NCI-H345 (cell line): ENCODE measurements at regions not wholly inside any gene's neighbourhood (a gene's known extent, or its start where the extent isn't known, plus 50 kb on each side); places are given as distances from the start of the nearest gene placed in this dataset.

Experiments used
- DNase-seq: peaks from one replicate; lab custom pipeline; 2025; lab: John Stamatoyannopoulos, UW

DNA sequence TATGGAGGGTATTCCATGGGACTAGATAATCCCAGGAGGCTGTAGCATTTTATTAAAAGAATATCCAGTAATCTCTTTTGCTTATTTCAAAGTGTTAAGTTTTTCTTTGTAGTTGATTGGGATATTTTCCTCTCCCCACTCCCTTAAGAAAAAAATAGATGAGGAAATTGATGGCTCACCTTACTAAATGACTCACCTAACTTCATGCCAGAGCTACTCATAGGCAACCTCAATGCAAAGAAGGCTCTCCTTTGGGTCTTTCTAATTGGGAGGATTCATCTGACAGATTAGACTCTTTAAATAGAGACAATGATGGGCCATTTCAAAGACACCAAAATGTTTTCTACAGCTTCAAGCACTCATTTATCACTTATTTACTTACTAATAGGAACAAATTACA, 528.5 kb upstream of the BTBD3 start:
- DNase-seq, result no peak

DNA sequence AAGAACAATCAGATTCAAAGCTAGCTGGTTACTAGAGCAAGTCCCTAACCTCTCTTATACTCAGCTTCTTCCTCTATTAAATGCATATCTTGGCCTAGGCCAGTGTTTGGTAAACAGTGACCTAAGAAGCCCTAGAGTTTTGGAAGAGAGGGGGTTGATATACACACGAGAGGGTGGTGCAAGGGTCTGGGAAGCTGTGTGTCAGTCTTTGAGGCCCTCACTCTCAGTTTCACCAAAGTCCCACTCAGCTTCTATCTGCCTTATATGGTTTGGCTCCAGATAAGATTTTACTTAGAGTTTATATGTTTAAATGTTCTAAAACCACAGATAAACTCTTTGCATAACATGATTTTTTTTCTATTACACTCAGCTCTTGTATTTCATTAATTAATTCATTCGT, 526.1 kb upstream of the BTBD3 start:
- DNase-seq, result no peak

DNA sequence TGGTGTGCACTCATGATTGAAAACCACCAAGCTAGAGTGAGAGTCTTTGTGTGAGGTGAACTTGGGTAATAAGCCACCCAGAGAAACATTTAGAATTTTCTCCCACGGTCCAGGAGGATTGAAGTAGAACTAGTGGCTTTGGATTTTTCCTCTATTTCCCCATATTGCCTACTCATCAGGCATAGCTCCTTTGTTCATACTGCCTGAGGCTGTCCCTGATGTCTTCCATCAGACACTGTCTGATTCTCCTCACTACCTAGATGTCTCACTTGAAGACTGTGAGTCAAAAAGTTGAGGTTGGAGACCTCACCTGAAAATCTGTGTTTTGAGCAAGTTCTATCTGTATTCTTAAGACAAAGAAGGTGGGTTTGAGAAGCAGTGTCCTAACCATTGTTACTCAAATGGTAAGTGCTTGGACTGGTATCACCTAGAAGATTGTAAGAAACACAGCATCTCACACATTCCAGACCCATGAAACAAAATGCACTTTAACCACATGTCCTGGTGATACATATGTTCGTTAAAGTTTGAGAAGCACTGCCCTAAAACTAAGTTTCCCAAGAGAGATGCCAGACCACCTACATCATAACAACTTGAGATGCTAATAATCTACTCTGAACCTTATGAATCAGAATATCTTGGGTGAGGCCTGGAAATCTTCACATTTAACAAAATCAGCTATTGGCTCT, 523.4 kb upstream of the BTBD3 start:
- DNase-seq, result no peak

DNA sequence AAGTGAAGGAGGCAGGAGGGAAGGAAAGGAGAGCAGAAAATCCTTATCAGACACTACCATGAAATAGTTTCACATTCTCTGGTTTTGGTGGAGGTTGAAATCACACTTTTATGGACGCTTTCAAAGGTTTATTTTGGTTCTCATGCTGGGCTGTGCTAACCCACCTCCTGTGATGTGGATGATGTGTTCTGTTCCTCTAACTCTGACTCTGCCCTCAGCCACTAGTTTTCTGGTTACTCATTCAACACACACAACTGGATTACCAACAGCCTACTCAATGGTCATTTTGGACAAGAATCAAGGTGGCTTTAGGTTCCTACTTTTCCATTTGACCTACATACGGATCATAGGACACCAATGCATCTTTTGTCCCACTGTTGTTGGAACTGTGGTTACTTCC, 522.1 kb upstream of the BTBD3 start:
- DNase-seq, result no peak

DNA sequence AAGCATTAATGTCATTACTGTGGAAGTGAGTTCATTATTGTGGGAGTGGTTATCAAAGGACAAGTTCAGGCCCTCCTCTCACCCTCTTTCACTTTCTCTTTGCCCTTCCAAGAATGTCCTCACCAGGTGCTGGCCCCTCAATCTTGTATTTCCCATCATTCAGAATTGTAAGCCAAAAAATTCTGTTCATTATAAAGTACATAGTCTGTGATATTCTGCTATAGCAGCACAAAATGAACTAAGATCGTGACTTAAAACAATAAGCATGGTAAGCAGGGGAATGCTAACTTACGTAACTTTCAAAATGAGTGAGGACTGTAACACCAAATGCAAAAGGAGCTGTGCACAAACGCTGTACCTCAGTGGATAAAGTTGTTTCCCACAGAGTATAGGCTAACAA, 515.7 kb upstream of the BTBD3 start:
- no peak for DNase-seq

DNA sequence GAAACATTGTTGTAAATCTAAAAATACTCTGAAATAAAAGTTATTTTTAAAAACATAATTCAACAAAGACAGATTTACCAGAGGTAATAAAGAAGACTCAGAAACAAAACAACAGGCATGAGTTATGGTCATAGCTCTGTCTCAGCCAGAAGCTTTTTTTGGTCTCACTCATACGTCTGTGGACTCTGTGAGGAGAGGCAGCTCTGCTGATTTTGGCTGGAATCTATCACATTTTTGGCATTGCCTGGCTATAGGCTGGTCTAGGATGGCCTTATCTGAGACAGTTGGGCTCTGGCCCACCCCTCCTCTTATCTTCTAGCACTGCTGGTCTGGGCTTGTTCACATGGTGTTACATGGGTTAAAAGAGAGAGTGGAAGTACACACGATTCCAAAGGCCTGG, 514.0 kb upstream of the BTBD3 start:
- no peak for DNase-seq

DNA sequence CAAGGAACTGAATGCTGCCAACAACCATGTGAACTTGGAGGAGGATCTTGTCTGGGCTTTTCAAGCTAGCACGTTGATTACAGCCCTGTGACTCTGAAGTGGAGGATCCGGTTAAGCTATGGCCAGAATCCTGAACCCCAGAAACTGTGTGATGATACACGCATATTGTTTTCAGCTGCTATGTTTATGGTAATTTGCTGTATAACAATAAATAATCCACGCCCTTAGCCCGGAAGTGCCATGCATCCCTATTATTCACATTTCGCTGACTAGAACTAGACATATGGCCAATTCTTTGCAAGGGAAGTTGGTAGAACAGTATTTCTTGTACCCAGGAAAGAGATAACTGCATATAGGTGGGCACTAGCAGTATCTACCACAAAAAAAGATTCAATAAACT, 510.8 kb upstream of the BTBD3 start:
- DNase-seq, result no peak

DNA sequence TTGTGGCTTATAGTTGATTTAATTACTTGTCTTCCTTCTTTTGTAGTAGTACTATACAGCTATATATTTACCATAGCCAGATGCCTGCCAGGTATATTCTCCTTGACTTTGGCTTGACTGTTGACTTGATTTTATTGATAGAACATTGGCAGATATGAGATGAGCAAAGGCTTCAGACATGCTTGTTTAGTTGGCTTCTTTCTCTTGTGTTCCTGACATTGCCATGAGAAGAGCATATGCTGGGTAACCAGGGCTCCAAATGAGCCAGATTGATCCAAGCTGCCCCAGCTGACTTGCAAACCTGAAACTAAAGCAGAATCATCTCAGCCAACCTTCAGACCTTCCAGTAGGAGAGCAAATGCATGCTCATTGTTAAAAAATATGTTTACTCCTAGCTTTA, 508.1 kb upstream of the BTBD3 start:
- no peak for DNase-seq

DNA sequence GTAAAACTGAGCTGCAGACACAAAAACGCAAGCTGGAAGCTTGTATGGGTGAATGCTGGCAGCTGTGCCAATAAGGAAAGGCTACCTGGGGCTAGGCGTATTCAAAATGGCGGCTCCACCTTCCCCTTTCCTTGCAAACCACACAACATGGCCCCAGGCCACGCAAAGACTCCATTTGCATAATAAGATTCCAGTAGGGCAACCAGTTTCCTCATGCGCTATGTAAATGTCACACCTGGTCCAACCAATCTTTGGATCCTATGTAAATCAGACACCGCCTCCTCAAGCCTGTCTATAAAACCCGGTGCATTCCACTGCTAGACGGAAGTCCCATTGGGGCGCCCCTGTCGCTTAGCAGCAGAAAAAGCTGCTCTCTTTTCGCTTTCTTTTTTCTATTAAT, 505.9 kb upstream of the BTBD3 start:
- no peak for DNase-seq

DNA sequence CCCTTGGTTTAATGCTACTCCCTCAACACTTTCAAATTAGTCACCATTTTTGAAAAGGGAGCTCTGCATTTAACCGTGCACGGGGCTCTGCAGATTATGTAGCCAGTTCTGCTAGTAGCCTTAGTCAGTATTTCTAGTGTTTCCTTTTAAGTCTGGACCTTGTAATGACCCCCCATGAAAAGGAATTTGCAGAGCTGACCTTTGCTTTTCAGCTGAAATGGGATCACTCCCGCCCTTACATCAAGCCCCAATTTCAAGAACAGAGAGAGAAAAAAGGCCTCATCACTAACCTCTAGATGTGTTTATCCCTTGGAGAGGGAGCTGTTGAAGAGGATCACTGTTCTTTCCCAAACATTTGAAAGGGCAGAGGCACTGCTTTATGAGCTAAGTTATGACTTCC, 490.7 kb upstream of the BTBD3 start:
- DNase-seq, result no peak

DNA sequence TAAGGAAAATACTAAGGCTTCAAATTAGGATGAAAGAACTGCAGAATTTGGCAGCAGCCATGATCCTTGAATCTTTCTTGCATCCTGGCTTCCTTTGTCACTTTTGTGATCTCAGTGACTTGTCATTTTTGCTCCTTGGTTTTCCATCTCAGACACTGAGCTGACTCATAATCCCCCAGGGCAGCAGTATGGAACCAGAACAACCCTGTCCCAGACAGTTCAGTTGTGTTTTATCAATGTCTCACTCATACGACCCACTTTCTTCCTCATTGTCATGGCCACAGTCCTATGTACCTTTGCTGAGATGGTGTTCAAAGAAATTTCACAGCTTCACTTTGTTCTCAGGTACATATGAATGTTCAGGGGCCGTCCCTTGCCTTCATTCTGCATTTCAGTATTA, 488.5 kb upstream of the BTBD3 start:
- DNase-seq, result no peak

DNA sequence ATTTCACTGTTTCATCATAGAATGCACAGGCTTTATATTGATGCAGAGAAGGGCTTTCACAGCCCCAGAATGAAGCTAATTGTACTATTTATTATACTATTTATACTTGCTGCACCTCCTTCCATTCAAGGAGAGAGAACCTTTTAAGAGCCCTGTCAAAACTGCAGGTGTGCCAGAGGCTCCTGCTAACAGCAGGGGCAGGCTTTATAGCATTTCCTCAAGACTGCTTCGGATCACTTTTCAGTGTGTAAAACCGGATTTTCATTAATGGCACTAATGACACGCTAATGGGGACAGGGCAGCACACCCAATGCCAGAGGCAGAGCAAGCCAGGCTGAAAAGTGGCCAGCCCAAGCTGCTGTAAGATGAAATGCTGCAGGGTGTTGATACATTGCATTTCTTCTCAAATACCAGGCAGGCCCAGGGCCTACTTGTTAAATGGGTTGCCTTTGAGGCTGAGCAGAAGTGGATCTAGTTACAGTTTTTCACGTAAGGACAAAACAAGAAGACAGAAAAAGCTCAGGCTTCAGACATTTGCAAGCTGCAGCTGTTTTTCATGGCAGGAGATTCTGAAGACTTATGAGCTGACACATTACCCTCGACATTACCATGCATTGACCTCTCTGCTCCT, 487.7 kb upstream of the BTBD3 start:
- no peak for DNase-seq

DNA sequence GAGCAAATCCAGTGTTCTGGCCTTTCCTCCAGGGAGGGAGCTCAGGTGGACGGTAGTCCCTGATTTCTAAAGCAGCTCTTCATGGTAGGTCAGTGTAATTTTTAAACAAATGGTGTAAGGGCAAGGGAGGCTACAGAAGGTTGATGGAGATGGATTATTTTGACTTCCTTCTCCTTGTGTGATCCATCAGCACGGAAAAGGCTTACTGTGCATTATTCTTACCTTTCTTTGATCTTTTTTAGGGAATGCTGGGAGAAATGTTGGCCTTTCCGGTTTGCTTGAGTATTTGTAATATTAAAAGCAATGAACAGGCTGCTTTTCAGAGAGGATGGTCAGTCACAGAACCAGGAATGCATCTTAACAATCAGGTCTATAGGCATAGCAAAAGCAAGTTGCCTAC, 487.0 kb upstream of the BTBD3 start:
- no peak for DNase-seq

DNA sequence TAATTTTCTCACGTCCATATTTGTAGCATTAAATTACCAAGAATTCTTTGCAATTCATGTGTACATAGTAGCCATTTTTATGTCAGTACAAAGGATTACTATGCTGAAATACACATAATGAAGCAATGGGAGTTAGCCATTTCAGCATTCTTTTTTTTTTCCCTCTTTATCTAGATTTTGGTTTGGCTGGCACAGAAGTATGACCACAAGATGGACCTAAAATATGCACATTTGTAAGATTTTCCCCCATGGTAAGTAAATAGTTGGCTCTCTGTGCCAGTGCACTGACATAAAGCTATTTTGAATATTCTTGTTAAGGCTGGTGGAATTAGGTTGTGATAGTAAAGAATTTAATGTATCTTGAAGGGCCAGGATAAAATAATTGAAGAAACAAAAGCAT, 486.1 kb upstream of the BTBD3 start:
- no peak for DNase-seq

DNA sequence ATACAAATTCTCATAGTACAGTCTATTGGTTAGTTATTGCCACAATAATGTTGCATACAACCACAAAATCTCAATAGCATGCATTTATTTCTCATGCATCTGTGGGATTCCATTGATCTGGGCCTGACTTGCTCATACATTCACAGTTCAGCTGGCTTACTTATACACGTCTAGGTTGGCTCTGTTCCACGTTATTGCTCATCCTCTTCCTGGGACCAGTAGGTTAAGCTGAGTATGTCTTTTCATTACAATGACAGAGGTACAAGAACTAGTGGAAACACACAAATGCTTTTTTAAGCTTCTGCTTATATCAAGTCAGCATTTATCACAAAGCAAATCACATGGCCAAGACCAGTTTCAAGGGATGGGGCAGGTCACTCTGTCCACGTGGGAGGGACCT, 485.3 kb upstream of the BTBD3 start:
- no peak for DNase-seq

DNA sequence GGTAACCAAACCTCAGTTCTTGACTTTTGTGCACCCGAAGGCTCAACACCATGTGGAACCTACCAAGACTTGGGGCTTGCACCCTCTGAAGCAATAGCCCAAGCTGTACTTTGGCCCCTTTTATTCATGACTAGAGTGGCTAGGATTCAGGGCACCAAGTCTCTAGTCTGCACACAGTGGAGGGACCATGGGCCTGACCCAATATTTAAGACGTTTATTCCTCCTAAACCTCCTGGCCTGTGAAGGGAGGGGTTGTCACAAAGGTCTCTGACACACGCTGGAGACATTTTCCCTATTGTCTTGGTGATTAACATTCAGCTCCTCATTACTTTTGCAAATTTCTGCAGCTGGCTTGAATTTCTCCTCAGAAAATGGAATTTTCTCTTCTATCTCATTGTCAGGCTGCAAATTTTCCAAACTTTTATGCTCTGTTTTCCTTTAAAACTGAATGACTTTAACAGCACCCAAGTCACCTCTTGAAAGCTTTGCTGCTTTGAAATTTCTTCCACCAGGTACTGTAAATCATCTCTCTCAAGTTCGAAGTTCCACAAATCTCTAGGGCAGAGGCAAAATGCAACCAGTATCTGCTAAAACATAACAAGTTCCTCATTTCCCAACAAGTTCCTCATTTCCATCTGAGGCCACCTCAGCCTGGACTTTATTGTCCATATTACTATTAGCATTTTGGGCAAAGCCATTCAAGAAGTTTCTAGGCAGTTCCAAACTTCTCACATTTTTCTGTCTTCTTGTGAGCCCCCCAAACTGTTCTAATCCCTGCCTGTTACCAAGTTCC, 481.4 kb upstream of the BTBD3 start:
- DNase-seq, result no peak

DNA sequence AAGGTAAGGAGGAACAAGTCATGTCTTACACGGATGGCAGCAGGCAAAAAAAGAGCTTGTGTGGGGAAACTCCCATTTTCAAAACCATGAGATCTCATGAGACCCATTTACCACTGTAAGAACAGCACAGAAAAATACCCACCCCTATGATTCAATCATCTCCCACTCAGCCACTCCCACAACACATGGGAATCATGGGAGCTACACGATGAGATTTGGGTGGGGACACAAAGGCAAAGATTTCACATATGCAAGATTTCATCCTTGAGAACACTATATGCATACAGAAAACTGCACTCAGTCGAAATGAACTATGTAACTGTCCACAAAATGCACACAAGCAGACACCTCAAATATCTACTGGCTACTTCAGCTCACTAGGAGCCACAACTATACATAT, 480.6 kb upstream of the BTBD3 start:
- DNase-seq, result no peak

DNA sequence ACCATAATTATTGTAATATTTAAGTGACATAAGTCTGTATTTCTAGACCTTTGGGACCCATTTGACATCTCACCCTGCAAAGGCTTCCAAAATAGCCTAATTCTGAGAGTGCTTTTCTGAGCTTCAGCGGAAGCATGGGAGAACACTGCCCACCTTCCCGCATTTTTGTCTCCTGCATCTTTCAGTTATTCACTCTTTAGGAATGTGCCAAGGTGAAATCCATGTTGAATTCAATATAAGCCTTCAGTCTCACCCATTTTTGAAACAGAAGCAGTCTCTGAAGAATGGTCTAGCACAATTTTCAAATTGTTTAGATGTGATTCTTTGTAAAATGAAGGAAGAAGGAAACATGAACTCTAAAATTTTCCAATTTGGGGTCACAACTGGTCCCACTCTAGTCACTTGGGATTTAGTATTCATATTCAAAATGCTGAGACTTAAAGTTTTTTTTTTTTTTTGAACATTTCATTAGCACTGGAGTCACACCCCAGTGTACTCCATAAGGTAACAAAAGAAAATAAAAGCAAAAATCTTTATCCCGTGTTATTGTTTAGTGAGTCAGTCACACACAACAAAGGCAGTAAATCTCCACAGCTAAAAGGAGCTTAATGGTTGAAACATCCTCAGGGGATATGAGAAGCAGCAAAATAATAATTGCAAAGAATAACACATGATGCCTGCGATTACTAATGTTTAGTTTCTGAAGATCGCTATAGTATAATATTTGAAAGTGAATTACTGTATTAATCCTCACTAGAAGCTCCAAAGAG, 479.9 kb upstream of the BTBD3 start:
- DNase-seq, result no peak

DNA sequence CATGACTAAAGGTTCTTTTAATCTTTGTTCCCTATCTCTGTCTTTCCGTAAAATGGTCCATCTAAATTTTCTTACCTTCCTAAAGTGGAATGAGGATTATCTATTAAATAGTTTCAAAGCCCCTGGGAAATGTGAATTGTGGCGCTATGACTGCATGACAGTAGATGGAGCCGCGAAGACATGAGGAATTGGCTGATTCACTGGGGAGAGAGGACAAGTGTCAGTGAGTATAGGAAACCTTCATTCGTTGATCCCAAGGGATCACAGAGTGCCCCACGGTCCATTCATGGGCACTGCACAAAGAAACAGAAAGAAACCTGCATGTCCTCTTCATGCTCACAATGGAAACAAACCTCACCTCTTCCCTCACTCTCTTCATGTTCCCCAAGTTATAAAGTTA, 479.3 kb upstream of the BTBD3 start:
- no peak for DNase-seq

DNA sequence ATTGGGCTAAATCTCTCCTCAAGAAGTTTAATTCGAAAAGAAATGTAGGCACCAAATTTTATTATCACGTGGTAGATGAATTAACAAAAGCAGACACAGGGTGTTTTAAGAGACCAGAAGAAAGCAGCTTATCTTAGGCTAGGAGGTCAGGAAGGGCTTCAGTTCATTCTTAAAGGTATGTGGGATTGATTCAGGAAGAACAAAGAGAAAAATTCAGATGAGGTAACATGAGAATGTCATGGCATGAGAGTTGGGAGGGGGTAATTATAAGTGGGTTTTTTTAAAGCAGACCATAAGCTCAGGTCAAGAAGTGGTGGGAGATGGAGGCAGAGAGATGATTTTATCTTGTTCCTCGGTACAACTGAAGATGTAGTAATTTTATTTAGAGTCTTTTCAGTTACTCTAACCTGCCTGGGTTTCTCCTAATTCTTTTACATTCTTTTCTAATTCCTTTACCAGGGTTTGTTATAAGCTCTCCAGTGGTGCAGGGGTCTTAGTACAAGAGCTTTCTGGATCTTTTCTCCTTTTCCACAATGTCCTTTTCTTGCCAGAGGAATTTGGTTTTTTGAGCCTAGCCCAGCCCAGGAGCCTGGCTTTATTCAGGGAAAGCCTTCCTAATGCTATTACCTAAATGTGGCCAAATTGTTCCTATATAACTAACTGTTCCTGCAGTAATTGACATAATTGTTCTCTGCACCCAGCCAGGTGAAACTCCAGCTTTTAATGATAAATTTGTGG, 474.1 kb upstream of the BTBD3 start:
- DNase-seq, result no peak

DNA sequence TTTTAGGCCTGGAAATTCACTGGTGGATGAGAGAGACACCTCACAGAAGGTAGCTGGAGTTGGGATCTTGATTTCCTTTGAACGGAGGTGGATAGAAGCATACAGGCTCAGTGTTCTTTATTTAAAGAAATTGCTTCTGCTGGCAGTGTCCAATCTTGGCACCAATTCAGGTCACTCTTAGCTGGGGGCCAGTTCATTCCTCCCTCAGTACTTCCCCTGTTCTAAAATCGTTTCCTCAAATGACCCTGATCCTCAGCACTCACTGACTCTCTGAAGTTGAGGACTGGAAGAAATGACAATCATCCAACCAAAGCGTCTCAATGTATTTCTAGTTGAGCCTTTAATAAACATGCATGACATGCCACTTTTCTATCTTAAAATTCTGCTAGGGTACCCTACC, 472.5 kb upstream of the BTBD3 start:
- DNase-seq, result no peak

DNA sequence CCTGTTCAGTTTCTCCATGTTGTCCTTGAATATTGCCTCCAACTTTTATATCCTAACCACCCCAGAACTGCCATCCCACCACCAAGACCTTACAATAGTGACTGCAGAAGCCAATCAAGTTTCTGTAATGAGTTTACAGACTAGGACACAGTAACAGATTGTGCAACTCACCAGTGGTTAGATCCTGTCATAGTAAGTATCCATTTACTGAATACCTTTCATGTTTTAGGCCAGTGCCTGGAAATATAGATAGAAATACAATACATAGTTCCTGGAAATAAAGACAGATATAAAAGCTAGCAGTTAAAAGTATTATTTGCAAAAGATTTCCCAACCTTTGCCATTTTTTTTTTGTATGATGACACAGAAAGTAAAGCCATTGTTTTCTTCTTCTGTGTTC, 471.8 kb upstream of the BTBD3 start:
- DNase-seq, result no peak
